Ascending aorta (tissue), 2 donors: ENCODE measurements at regions not wholly inside any gene's neighbourhood (a gene's known extent, or its start where the extent isn't known, plus 50 kb on each side); places are given as distances from the start of the nearest gene placed in this dataset.

ENCODE experiments used
- DNase-seq, 2 donors: peaks; one replicate each; pipeline ENCODE4 v3.0.0-alpha.2; 2019; ENCODE audit warnings: low spot score in 2 of 2
- H3K27ac ChIP-seq, 2 donors: fragments of 200-600 bp; sonication (generic); one replicate each; pipeline ENCODE4 v1.5.1; 2016 to 2017; ENCODE audit warnings: mild to moderate bottlenecking in 1 of 2
- H3K27me3 ChIP-seq: fragments of 200-600 bp; sonication (generic); one replicate; pipeline ENCODE4 v1.5.1; 2017
- H3K36me3 ChIP-seq, 2 donors: fragments of 200-600 bp; sonication (generic); one replicate each; pipeline ENCODE4 v1.5.1; 2016
- H3K4me1 ChIP-seq, 2 donors: fragments of 200-600 bp; sonication (generic); one replicate each; pipeline ENCODE4 v1.5.1; 2016 to 2017; ENCODE audit warnings: mild to moderate bottlenecking in 1 of 2
- H3K4me3 ChIP-seq, 2 donors: fragments of 200-600 bp; sonication (generic); one replicate each; pipeline ENCODE4 v1.5.1; 2016 to 2017; ENCODE audit warnings: mild to moderate bottlenecking in 1 of 2
- H3K9me3 ChIP-seq, 2 donors: fragments of 200-600 bp; sonication (generic); one replicate each; pipeline ENCODE4 v1.5.1; 2016
- intact Hi-C: fragments of 100-400 bp; cut with DNase I; formaldehyde crosslinking; loops from one replicate; pipeline ENCODE4 v1.15.1; 2023
- TF ChIP-seq, protein P1 (sequence below), 3 experiments: fragments of 200-600 bp in 2 of 3; fragments of 450-650 bp in 1 of 3; sonication (generic) in 2 of 3; IDR thresholded peaks; one replicate each; pipeline ENCODE4 v1.5.1; 2016 to 2019; ENCODE audit warnings: antibody characterized with exemption in 3 of 3, mild to moderate bottlenecking in 1 of 3, moderate library complexity in 1 of 3

DNA sequence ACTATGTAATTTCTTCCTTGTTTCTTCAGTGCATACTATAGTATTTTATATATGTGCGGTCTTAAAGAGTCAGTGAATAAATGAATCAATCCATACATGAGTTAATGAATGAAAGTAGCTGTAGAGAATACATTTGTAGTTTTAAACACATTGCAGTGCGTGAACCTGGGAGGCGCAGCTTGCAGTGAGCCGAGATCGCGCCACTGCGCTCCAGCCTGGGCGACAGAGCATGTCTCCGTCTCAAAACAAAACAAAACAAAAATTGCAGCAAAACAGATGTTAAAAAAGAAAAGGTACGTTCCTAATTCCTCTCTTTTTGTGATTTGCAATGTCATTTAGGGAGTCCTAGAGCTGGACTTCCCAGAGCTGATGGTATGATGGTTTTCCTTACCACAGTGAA, 1144.8 kb upstream of the FANCL start:
- no peak overlapping the region for H3K27ac ChIP-seq
- intact Hi-C loops: no loop called here
- H3K9me3 ChIP-seq: no peaks in the 10 kb centered on the region
- no peak overlapping the region for H3K4me3 ChIP-seq
- no peaks in the 10 kb centered on the region for H3K36me3 ChIP-seq
- H3K4me1 ChIP-seq: no peaks in the 10 kb centered on the region
- no peak for DNase-seq
- no peaks in the 10 kb centered on the region for H3K27me3 ChIP-seq
- TF ChIP-seq, protein P1, sequence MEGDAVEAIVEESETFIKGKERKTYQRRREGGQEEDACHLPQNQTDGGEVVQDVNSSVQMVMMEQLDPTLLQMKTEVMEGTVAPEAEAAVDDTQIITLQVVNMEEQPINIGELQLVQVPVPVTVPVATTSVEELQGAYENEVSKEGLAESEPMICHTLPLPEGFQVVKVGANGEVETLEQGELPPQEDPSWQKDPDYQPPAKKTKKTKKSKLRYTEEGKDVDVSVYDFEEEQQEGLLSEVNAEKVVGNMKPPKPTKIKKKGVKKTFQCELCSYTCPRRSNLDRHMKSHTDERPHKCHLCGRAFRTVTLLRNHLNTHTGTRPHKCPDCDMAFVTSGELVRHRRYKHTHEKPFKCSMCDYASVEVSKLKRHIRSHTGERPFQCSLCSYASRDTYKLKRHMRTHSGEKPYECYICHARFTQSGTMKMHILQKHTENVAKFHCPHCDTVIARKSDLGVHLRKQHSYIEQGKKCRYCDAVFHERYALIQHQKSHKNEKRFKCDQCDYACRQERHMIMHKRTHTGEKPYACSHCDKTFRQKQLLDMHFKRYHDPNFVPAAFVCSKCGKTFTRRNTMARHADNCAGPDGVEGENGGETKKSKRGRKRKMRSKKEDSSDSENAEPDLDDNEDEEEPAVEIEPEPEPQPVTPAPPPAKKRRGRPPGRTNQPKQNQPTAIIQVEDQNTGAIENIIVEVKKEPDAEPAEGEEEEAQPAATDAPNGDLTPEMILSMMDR (IDR thresholded peaks at IDR 0.05): no peak

DNA sequence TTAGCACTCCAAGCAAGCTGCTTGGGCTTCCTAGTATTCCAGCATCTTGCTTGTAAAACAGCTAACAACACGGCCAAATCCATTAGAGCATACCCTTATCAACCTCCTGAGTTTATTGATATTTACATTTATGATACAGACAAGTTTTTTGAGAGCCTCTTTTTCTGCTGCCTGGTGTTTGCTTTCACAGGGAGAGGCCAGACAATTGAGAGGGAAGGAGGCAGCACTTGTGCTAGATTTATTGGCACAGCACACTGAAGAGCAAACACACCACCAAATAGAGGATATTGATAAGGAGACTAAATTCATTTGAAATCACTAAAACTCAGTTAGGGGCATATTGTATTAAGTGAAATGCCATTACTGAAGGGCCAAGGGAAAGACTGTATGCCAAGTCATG, 1142.3 kb upstream of the FANCL start:
- no peak for DNase-seq
- no peaks in the 10 kb centered on the region for H3K9me3 ChIP-seq
- no peaks in the 10 kb centered on the region for H3K4me1 ChIP-seq
- H3K27me3 ChIP-seq: no peaks in the 10 kb centered on the region
- H3K36me3 ChIP-seq: no peaks in the 10 kb centered on the region
- H3K4me3 ChIP-seq: no peak overlapping the region
- TF ChIP-seq, protein P1 (IDR thresholded peaks at IDR 0.05): no peak
- intact Hi-C loops: no loop called here
- no peak overlapping the region for H3K27ac ChIP-seq

DNA sequence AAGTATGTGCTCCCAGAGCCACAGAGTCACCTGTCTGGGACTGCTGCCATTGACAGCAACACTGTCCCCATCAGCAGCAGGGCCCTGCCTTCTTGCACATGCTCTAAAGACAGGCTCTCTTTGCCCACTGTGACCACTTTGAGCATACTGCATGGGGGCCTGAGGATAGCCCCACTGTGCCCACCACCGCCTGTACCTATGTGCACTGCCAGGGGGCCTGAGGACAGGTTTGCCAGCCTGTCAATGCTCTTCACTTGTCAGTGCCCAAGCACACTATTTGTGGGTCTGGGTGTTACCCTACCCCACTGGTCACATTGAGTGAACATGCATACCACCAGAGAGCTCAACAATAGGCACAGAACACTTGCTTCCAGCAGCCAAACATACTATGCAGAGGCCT, 1137.0 kb upstream of the FANCL start:
- H3K4me3 ChIP-seq: no peak overlapping the region
- no peaks in the 10 kb centered on the region for H3K4me1 ChIP-seq
- H3K27me3 ChIP-seq: no peaks in the 10 kb centered on the region
- H3K36me3 ChIP-seq: no peaks in the 10 kb centered on the region
- H3K9me3 ChIP-seq: no peaks in the 10 kb centered on the region
- no peak for DNase-seq
- intact Hi-C loops: no loop called here
- TF ChIP-seq, protein P1 (IDR thresholded peaks at IDR 0.05): no peak
- H3K27ac ChIP-seq: no peak overlapping the region

DNA sequence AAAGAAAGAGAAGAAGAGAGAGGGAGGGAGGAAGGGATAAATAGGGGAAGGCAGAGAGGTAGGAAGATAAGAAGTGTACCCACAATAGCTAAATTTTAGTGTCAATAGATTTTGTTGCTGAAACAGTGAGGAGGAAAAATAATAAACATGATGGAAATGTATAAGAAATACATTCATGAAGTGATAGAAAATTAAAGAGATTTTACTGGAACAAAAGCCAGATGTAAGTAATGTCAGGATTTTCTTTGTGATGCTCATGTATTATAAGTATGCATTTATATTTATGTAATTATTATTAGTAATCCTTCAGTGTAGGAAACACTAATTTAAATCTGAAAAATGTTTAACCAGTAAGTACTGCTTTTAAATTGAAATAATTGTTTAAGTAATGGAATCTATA, 1125.2 kb upstream of the FANCL start:
- no peak overlapping the region for H3K4me3 ChIP-seq
- TF ChIP-seq, protein P1 (IDR thresholded peaks at IDR 0.05): no peak
- H3K27ac ChIP-seq: no peak overlapping the region
- DNase-seq: no peak
- no peaks in the 10 kb centered on the region for H3K4me1 ChIP-seq
- no peaks in the 10 kb centered on the region for H3K9me3 ChIP-seq
- H3K36me3 ChIP-seq: no peaks in the 10 kb centered on the region
- intact Hi-C loops: no loop called here
- no peaks in the 10 kb centered on the region for H3K27me3 ChIP-seq

DNA sequence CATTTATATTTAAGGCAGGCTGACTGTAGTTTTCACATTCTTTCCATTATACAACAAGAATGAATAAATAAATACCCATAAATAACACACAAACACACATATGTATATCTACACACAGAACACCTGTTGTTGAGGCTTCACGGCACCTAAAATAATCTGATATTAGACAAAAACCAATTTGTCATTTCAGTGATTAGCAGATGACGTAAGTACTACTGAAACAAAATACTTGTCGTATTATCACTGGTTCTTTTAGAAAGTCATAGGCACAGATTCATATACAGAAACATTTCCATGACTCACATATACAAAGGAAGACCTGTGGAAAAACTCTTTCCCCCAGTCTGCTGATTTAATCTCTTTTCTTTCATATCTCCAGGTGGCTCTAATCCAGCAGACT, 1113.4 kb upstream of the FANCL start:
- no peak overlapping the region for H3K4me3 ChIP-seq
- no peak overlapping the region for H3K27ac ChIP-seq
- DNase-seq: no peak
- intact Hi-C loops: no loop called here
- no peaks in the 10 kb centered on the region for H3K27me3 ChIP-seq
- H3K36me3 ChIP-seq: no peaks in the 10 kb centered on the region
- H3K4me1 ChIP-seq: no peaks in the 10 kb centered on the region
- TF ChIP-seq, protein P1 (IDR thresholded peaks at IDR 0.05): no peak
- H3K9me3 ChIP-seq: no peaks in the 10 kb centered on the region

DNA sequence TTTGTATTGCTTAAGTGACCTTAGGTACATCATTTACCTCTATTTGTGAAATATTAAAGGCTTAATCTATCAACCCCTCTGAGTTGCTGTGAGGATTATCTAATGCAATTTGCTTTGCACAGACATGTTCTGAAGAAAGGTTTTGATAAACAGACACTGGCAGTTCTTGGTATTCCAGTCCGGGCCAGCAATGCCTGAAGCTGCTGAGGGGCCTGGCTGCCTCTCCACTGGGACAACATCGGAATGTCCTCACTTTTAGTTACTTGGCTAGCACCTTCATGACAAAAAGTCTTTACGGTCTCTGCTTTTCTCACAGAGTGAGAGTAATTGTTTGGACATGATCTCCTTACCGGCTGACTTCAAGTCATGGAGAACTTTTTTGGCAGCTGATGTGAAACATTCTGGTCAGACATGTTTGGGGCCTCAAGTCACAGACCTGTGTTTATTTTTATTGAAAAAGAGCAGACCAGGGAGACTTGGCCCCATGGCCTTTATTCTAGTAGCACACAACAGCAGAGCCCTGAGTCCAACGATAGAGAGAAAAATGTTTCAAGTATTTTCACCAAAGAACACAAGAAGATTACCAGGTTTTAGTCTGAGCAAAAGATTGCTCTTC, 1112.3 kb upstream of the FANCL start:
- intact Hi-C loops: no loop called here
- no peaks in the 10 kb centered on the region for H3K4me1 ChIP-seq
- no peaks in the 10 kb centered on the region for H3K9me3 ChIP-seq
- H3K27ac ChIP-seq: no peak overlapping the region
- no peaks in the 10 kb centered on the region for H3K27me3 ChIP-seq
- TF ChIP-seq, protein P1 (IDR thresholded peaks at IDR 0.05): no peak
- H3K4me3 ChIP-seq: no peak overlapping the region
- DNase-seq: no peak
- no peaks in the 10 kb centered on the region for H3K36me3 ChIP-seq
